Breast epithelium (tissue), 4 donors: ENCODE measurements at regions not wholly inside any gene's neighbourhood (a gene's known extent, or its start where the extent isn't known, plus 50 kb on each side); places are given as distances from the start of the nearest gene placed in this dataset.

ENCODE experiments used
- DNase-seq, 2 donors: peaks; one replicate each; pipeline ENCODE4 v3.0.0-alpha.2; 2019; ENCODE audit warnings: low spot score in 2 of 2
- H3K27ac ChIP-seq, 2 donors: fragments of 200-600 bp; sonication (generic) in 1 of 2; one replicate each; pipeline ENCODE4 v1.5.1; 2016 to 2019; ENCODE audit warnings: mild to moderate bottlenecking in 1 of 2
- H3K27me3 ChIP-seq, 2 donors: fragments of 200-600 bp; sonication (generic) in 1 of 2; one replicate each; pipeline versions ENCODE4 v1.5.1 to v1.6.0; 2017 to 2019; ENCODE audit warnings: control low read depth in 1 of 2, mild to moderate bottlenecking in 1 of 2
- H3K36me3 ChIP-seq: fragments of 200-600 bp; one replicate; pipeline ENCODE4 v1.5.1; 2019
- H3K4me1 ChIP-seq, 2 donors: fragments of 200-600 bp; sonication (generic); one replicate each; pipeline ENCODE4 v1.5.1; 2016 to 2019; ENCODE audit warnings: control low read depth in 1 of 2
- H3K4me3 ChIP-seq, 3 donors: fragments of 200-600 bp; sonication (generic); 1 replicate in 2 of 3; 2 replicates in 1 of 3; pipeline ENCODE4 v1.5.1; 2016 to 2019; ENCODE audit warnings: mild to moderate bottlenecking in 3 of 3, moderate library complexity in 2 of 3
- H3K9me3 ChIP-seq, 2 donors: fragments of 200-600 bp; sonication (generic) in 1 of 2; one replicate each; pipeline ENCODE4 v1.5.1; 2016 to 2019; ENCODE audit warnings: control low read depth in 1 of 2
- CTCF ChIP-seq, 3 donors: fragments of 450-650 bp; IDR thresholded peaks; one replicate each; pipeline ENCODE4 v1.5.1; 2016 to 2017; ENCODE audit warnings: antibody characterized with exemption in 3 of 3, mild to moderate bottlenecking in 3 of 3, moderate library complexity in 3 of 3
- POLR2A ChIP-seq: fragments of 450-650 bp; IDR thresholded peaks from one replicate; pipeline ENCODE4 v1.6.1; 2016; ENCODE audit warnings: antibody characterized with exemption, mild to moderate bottlenecking, moderate library complexity
- POLR2AphosphoS5 ChIP-seq, 3 donors: sonication (generic); formaldehyde crosslinking; IDR thresholded peaks; one replicate each; pipeline ENCODE4 v1.6.1; 2017; ENCODE audit warnings: antibody characterized with exemption in 3 of 3
- intact Hi-C: fragments of 100-400 bp; cut with DNase I; formaldehyde crosslinking; loops from one replicate; pipeline ENCODE4 v1.15.1; 2023; ENCODE audit warnings: low total_unique reads

- Histone ChIP-seq H3K4me1 (no peaks in the 10 kb centered on the region), H3K9me3 (no peaks in the 10 kb centered on the region), H3K27me3 (no peaks in the 10 kb centered on the region), H3K27ac (no peak overlapping the region), H3K4me3 (no peak overlapping the region), H3K36me3 (no peaks in the 10 kb centered on the region)
- TF ChIP-seq POLR2A (no peak), POLR2AphosphoS5 (IDR thresholded peaks at IDR 0.05) (no peak), CTCF (IDR thresholded peaks at IDR 0.05) (no peak)
- intact Hi-C loops, result no loop called here
- no peak for DNase-seq
These were observed 110.3 kb downstream of the SOD2 start for GRCh38 chr6:159582736-159583135.

- no peaks in the 10 kb centered on the region for H3K9me3 ChIP-seq
- H3K4me3 ChIP-seq, result no peak overlapping the region
- H3K27me3 ChIP-seq, result no peaks in the 10 kb centered on the region
- H3K36me3 ChIP-seq, result no peaks in the 10 kb centered on the region
- TF ChIP-seq CTCF (IDR thresholded peaks at IDR 0.05) (no peak), POLR2AphosphoS5 (IDR thresholded peaks at IDR 0.05) (no peak), POLR2A (no peak)
- no peak for DNase-seq
- intact Hi-C loops, result loop anchor here (5.0 kb wide), 1 partner anchor 59 kb away; no protein-coding TSS in a partner anchor
- H3K4me1 ChIP-seq, result no peaks in the 10 kb centered on the region
- H3K27ac ChIP-seq, result no peak overlapping the region
These were observed 114.4 kb downstream of the SOD2 start for GRCh38 chr6:159578629-159579028.

- intact Hi-C loops, result loop anchor here (5.0 kb wide), 1 partner anchor 60 kb away; no protein-coding TSS in a partner anchor
- Histone ChIP-seq H3K4me3 (no peak overlapping the region), H3K9me3 (no peaks in the 10 kb centered on the region), H3K36me3 (no peaks in the 10 kb centered on the region), H3K4me1 (no peaks in the 10 kb centered on the region), H3K27me3 (no peaks in the 10 kb centered on the region), H3K27ac (no peak overlapping the region)
- TF ChIP-seq CTCF (IDR thresholded peaks at IDR 0.05) (no peak), POLR2AphosphoS5 (IDR thresholded peaks at IDR 0.05) (no peak), POLR2A (no peak)
- no peak for DNase-seq
These were observed 115.5 kb downstream of the SOD2 start for GRCh38 chr6:159577564-159577963.

- intact Hi-C loops, result no loop called here
- H3K4me3 ChIP-seq, result no peak overlapping the region
- no peak for DNase-seq
- no peaks in the 10 kb centered on the region for H3K36me3 ChIP-seq
- no peaks in the 10 kb centered on the region for H3K27me3 ChIP-seq
- H3K9me3 ChIP-seq, result peaks cover 0 to 13% of the 10 kb centered on the region in 2 donors
- H3K4me1 ChIP-seq, result no peaks in the 10 kb centered on the region
- TF ChIP-seq CTCF (IDR thresholded peaks at IDR 0.05), result no peak
- no peak for TF ChIP-seq POLR2AphosphoS5 (IDR thresholded peaks at IDR 0.05)
- no peak overlapping the region for H3K27ac ChIP-seq
These were observed 120.5 kb downstream of the SOD2 start for GRCh38 chr6:159572439-159573110.

GRCh38 chr6:159565181-159565710 is 127.8 kb downstream of the SOD2 start:
- H3K27ac ChIP-seq, result no peak overlapping the region
- H3K36me3 ChIP-seq, result no peaks in the 10 kb centered on the region
- no peak overlapping the region for H3K4me3 ChIP-seq
- TF ChIP-seq CTCF (IDR thresholded peaks at IDR 0.05) (no peak), POLR2AphosphoS5 (IDR thresholded peaks at IDR 0.05) (no peak), POLR2A (no peak)
- peaks cover 0 to 12% of the 10 kb centered on the region in 2 donors for H3K9me3 ChIP-seq
- no peak for DNase-seq
- no peaks in the 10 kb centered on the region for H3K27me3 ChIP-seq
- intact Hi-C loops, result no loop called here
- H3K4me1 ChIP-seq, result no peaks in the 10 kb centered on the region
